Body of pancreas (tissue), 4 donors: ENCODE measurements at regions not wholly inside any gene's neighbourhood (a gene's known extent, or its start where the extent isn't known, plus 50 kb on each side); places are given as distances from the start of the nearest gene placed in this dataset.

ENCODE experiments used
- CTCF ChIP-seq, 7 experiments: fragments of 450-650 bp in 4 of 7; fragments of 200-600 bp in 3 of 7; sonication (generic) in 3 of 7; IDR thresholded peaks; one replicate each; pipeline ENCODE4 v1.5.1; 2016 to 2019; ENCODE audit warnings: antibody characterized with exemption in 7 of 7
- POLR2A ChIP-seq, 3 donors: fragments of 450-650 bp; IDR thresholded peaks; one replicate each; pipeline ENCODE4 v1.6.1; 2016; ENCODE audit warnings: antibody characterized with exemption in 3 of 3, mild to moderate bottlenecking in 2 of 3

- TF ChIP-seq CTCF (IDR thresholded peaks at IDR 0.05) (no peak), POLR2A (IDR thresholded peaks at IDR 0.05) (no peak)
Observed at GRCh38 chr20:11153819-11154218, 480.0 kb upstream of the JAG1 start.
